ENCODE measurements at regions not wholly inside any gene's neighbourhood (a gene's known extent, or its start where the extent isn't known, plus 50 kb on each side); places are given as distances from the start of the nearest gene placed in this dataset.

GRCh38 chr20:18972251-18972876 lies 158.8 kb downstream of the SCP2D1 start (continued):
- TF ChIP-seq REST (IDR thresholded peaks at IDR 0.05; ENCODE audit: low read depth) (no peak), FOSL1 (IDR thresholded peaks at IDR 0.05; ENCODE audit: low read depth) (no peak), ZFX (IDR thresholded peaks at IDR 0.05) (no peak), YY1 (IDR thresholded peaks at IDR 0.05; ENCODE audit: extremely low read depth, insufficient replicate concordance, low read depth, low read length) (no peak), EZH2phosphoT487 (IDR thresholded peaks at IDR 0.05; ENCODE audit: borderline replicate concordance) (no peak), SIN3A (IDR thresholded peaks at IDR 0.05; ENCODE audit: low read depth) (no peak), MAX (IDR thresholded peaks at IDR 0.05) (no peak)

GRCh38 chr20:18973529-18974173 lies 160.1 kb downstream of the SCP2D1 start:
- no peak overlapping the region for H2AFZ ChIP-seq (ENCODE audit: low read depth, low read length, poor library complexity, severe bottlenecking)
- H3K9me3 ChIP-seq (ENCODE audit: control insufficient read depth in 1 of 2, insufficient read depth in 1 of 2, low read depth in 1 of 2, low read length in 2 of 2): no peaks in the 10 kb centered on the region
- H3K79me2 ChIP-seq (ENCODE audit: insufficient read depth, low read length): no peaks in the 10 kb centered on the region
- no peak for DNase-seq (ENCODE audit: low read depth, low spot score)
- ATAC-seq: no peak
- no peak overlapping the region for H3K27ac ChIP-seq (ENCODE audit: low read depth, low read length)
- H4K20me1 ChIP-seq (ENCODE audit: insufficient read depth): no peaks in the 10 kb centered on the region
- ChIA-PET POLR2A (no interaction called here), CTCF (no interaction called here), RAD21 (ENCODE audit: low non-redundant PET in 1 of 2, low total read pairs in 2 of 2, uncharacterized antibody in 2 of 2, unreplicated experiment in 2 of 2) (no interaction called here)
- no TSS peak for BruUV-seq (replicated peaks)
- no peaks in the 10 kb centered on the region for H3K9me2 ChIP-seq (ENCODE audit: insufficient read depth)
- no peaks in the 10 kb centered on the region for H3K4me1 ChIP-seq (ENCODE audit: control insufficient read depth in 1 of 2, insufficient read depth in 2 of 2, low read length in 2 of 2)
- TF ChIP-seq MAX (IDR thresholded peaks at IDR 0.05) (no peak), JUND (IDR thresholded peaks at IDR 0.05) (no peak), YY1 (IDR thresholded peaks at IDR 0.05; ENCODE audit: extremely low read depth, insufficient replicate concordance, low read depth, low read length) (no peak), FOSL1 (IDR thresholded peaks at IDR 0.05; ENCODE audit: low read depth) (no peak), ZBTB33 (IDR thresholded peaks at IDR 0.05; ENCODE audit: extremely low read depth, insufficient replicate concordance, low read length) (no peak), ATF3 (IDR thresholded peaks at IDR 0.05) (no peak)
- H3K4me3 ChIP-seq (replicated peaks in 1 of 2; ENCODE audit: low read depth in 1 of 2, low read length in 2 of 2): no peak overlapping the region
- H3K36me3 ChIP-seq (ENCODE audit: control insufficient read depth in 1 of 2, insufficient read depth in 2 of 2, low read length in 2 of 2): no peaks in the 10 kb centered on the region
- no peak overlapping the region for H3K9ac ChIP-seq (ENCODE audit: low read length)
- intact Hi-C loops (cut with micrococcal nuclease): no loop called here
- no peak overlapping the region for H3K4me2 ChIP-seq (ENCODE audit: low read length)
- H3K27me3 ChIP-seq (ENCODE audit: insufficient read depth, low read length): peaks cover 4% of the 10 kb centered on the region; the same call in 1 of the 2 replicates
